Amniotic stem cell (primary cell): ENCODE measurements at regions not wholly inside any gene's neighbourhood (a gene's known extent, or its start where the extent isn't known, plus 50 kb on each side); places are given as distances from the start of the nearest gene placed in this dataset.

Source experiments
- DNase-seq: peaks from one replicate; lab custom pipeline; 2025; lab: John Stamatoyannopoulos, UW

DNA sequence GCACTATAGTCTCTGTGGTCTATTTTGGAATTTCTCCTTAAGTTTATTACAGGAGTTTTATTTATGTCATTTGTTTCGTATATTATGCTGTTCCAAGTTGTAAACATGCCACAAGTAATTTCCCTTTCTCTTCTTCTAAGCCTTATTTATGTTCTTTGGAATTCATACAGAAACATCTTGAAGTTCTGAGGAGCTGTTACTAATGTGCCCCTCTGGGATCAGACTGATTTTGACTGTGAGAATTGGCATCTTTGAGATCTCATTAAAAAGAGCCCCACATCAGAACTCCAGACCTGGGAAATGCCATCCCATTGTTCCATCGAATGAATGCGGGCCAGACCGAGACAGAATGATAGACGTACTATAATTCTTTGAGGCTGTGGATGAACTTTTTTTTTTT lies 138.8 kb upstream of the CD180 start:
- no peak for DNase-seq

GRCh38 chr5:67334373-67334772 lies 137.8 kb upstream of the CD180 start:
- no peak for DNase-seq

DNA sequence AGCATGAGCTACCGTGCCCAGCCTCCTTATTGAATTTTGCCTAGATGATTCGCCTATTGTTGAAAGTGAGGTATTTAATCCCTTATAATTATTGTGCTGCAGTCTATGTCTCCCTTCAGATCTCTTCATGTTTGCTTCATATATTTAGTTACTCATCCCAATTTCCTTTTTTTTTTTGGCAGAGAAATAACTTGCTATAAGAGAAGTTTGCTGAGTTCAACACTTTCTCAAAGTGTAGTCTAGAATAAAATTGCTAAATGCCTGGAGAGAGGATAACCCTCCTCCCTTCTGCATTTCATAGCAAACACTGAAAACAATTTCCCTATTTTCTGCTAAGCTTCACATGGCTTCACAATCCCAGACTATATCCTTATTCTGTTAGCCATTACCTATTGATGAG lies 136.6 kb upstream of the CD180 start:
- no peak for DNase-seq

DNA sequence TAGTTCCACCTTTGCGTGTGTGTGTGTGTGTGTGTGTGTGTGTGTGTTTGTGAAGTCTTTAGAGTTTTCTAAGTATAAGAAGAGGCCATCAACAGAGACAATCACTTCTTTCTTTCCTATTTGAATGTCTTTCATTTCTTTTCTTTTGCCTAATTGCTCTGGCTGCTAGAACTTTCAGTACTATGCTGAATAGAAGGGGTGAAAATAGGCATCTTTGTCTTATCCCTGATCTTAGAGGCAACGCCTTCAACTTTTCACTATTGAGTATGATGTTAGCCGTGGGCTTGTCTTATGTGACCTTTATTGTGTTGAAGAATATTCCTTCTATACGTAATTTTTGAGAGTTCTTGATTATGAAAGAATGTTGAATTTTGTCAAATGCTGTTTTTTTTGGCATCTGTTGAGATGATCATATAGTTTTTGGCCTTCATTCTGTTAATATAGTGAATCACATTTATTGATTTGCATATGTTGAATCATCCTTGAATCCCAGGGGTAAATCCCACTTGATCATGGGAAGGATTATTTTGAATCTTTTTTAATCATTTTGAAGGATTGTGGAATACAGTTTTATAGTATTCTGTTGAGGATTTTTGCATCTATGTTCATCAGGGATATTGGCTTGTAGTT lies 134.8 kb upstream of the CD180 start:
- no peak for DNase-seq

GRCh38 chr5:67319935-67320725 lies 123.5 kb upstream of the CD180 start:
- no peak for DNase-seq

DNA sequence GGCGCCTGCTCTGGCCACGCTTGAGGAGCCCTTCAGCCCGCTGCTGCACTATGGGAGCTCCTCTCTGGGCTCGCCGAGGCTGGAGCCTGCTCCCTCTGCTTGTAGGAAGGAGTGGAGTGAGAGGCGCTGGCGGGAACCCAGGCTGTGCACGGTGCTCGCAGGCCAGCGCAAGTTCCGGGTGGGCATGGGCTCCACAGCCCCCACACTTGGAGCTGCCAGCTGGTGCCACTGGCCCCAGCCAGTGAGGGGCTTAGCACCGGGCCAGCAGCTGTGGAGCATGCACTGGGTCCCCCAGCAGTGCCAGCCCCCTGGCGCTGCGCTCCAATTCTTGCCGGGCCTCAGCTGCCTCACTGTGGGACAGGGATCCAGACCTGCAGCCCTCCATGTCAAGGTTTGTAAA lies 122.1 kb upstream of the CD180 start:
- no peak for DNase-seq

- no peak for DNase-seq
Observed at GRCh38 chr5:67317603-67318002, 121.0 kb upstream of the CD180 start.

DNA sequence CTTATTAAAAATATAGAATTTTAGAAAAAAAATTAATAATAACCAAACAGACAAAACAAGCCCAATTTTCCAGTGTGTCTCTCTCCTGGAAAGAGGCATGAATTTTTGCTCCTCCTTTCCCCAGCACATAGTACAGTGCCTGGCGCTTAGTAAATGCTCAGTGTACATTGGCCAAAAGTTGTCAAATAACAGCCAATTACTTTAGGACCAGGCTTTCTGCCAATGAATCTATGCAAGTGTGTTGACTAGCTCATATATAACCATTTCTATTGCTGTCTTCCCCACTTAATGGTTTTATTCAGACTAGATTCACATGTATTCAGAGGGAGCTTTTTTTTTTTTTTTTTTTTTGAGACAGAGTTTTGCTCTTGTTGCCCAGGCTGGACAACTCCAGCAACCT lies 120.1 kb upstream of the CD180 start:
- DNase-seq, result no peak

DNA sequence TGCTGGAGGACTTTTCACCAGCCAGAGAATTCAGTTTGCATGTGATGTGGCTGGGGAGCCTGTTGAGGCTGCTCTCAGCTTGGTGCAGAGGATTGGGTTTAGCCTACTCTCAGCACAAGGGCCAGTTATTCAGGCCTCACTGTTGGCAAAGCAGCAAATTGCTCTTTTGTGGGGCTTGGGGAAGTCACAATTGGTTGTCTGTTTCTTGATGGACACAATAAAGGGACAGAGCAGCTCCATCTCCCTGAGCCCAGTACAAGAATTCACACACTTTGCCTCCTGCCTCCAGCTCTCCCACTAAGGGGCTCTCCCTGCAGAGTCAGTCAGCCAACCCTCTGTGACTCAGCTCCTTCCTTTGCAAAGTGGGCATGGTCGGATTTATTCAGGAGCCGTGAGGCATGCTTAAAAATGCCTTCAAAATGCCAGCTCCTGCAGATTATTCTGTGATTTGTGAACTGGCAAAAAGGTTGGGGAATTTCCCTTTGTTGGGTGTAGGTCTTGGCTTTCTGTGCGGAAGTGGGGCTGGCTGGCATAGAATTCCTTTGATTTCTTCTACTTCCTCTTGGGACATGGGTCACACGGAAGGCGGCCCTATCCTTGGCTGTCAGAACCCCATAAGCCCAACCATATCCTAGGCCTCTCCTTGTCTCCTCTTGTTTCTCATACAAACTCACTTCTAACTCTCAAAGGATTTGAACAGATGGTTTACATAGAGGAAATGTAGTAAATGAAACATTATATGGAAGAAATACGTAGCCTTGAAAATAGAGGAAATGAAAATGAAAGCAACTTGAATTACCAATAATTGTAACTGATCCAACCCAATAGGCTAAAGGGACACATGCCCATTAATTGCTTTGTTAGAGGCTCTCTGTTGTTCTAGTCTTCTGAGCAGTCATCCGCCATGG lies 118.7 kb upstream of the CD180 start:
- DNase-seq, result peak; percentile 48

DNA sequence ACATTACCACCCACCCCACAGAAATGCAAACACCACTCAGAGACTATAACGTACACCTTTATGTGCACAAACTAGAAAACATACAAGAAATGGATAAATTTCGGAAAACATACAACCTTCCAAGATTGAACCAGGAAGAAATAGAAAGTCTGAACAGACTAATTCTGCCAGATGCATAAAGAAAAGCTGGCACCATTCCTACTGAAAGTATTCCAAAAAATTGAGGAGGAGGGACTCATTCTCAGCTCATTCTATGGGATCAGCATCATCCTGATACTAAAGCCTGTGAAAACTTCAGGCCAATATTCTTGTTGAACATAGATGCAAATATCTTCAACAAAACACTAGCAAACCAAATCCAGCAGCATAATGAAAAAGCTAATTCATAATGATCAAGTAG lies 115.1 kb upstream of the CD180 start:
- no peak for DNase-seq

DNA sequence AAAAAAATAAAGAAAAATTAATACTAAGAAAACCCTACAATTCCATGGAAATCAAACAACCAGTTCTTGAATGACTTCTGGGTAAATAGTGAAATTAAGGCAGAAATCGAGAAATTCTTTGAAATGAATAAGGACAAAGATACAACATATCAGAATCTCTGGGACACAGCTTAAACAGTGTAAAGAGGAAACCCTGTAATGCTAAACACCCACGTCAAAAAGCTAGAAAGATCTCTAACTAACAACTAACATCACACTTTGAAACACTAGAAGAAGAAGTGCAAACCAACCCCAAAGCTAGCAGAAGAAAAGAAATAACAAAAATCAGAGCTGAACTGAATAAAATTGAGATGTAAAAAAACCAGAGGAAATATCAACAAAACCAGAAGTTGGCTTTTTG lies 114.6 kb upstream of the CD180 start:
- no peak for DNase-seq

DNA sequence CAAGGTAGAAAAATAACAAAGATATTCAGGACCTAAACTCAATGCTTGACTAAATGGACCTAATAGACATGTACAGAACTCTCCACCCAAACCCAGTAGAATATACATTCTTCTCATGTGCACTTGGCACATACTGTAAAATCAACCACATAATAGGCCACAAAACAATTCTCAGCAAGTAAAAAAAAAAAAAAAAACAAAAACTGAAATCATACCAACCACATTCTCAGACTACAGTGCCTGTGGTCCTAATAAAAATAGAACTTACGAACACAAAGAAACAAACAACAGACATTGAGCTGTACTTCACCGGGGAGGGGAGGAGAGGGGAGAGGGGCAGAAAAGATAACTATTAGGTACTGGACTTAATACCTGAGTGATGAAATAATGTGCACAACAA lies 114.1 kb upstream of the CD180 start:
- DNase-seq, result no peak

DNA sequence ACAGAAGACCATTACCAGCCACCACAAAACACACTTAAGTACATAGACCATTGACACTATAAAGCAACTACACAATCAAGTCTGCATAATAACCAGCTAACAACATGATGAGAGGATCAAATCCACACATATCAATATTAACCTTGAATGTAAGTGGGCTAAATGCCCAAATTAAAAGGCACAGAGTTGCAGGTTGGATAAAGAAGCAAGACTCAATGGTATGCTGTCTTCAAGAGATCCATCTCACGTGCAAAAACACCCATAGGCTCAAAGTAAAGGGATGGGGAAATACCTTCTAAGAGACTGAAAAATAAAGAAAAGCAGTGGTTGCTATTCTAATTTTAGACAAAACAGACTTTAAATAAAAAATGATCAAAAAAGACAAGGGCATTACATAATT lies 113.6 kb upstream of the CD180 start:
- no peak for DNase-seq

GRCh38 chr5:67308988-67309688 lies 112.5 kb upstream of the CD180 start:
- DNase-seq, result no peak

- no peak for DNase-seq
Observed at GRCh38 chr5:67306965-67307607, 110.5 kb upstream of the CD180 start.

DNA sequence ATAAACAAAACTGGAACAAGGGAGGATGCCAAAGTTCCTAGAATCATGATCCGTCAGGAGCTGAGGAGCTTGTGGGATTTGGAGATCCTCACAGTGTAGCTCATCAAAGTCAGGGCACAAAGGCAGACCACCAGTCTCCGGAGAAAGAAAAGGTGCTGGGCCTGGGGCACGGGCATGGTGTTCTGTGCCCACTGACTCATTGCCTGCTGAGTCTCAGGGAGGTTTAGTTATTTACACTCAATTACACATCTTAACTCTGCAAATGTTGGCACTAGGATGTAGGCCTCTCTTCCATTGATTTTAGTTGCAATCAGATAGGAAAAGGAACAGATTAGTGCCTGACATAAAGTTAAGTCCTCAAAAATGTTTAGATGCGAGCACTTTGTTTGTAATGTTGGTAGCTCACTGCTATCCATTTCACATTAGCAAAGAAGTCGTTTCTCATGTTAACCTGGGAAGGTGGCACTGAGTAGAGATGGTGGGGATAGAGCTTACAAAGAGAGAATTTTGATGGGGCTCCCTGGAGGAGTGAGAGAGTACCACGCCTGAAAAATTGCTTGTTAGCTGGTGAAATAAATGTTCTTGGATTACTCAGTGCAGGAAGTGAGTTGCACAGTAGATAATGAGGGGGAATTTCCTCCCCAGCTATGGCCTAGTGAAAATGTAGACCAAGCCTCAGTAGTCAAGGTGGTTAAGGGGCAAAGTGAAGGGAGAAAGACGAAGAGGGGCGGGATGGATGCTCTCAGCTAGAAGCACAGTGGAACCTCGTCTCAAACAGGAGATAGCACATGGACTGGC lies 109.5 kb upstream of the CD180 start:
- DNase-seq, result no peak

DNA sequence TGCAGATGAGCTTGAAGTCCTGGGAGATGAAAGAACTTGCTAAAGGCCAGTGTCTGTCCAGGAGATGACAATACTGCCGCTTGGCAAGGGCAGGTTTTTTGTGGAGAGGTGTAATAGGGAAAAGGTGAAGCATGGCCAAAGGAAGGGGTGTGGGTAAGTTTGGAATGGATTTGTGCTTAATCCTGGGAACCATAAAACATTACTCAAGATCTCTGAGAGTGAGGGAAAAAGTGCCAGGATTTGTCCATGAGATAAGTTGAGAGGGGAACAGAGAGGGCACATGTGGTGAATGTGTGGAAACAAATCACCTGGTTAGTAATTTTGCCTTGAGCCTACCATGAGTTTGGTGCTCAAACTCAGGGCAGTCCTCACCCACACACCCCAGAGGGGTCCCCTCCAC lies 108.8 kb upstream of the CD180 start:
- no peak for DNase-seq

DNA sequence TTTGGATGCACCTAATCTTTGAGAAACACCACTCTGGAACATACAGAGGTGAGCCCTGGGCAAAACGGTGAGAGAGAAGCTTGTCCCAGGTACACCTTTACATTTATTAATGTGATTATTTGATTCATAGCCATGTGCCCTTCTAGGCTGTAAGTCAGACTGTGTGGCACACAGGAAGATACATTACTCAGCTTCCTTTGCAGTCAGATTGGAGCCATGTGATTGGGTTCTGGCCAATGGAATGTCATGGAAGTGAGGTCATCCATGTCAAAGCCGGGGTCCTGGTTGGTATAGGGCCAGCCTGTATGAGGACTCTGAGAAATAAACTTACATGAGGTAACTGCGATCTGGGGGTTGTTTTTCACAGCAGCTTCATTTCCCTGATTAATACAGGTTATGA lies 106.8 kb upstream of the CD180 start:
- no peak for DNase-seq

- peak; percentile 37 for DNase-seq
Observed at GRCh38 chr5:67301285-67301903, 104.8 kb upstream of the CD180 start.

DNA sequence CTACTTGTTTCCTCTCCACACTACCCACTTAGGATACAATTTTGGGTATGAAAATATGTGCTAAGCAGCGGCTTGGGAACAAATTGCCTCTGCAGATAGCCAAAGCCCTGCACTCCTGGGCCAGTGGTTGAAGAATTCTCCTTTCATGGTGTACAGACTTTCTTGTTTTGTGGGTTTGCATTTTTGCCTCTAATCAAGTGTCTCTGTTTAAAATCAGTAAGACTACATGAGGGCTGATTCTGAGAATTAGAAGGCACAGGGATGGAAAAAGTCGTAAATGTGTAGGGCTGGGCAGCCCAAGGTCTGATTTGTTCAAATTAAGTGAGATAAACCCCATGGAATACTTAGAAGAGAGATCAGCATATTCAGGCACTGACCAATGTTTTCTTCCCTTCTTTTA lies 103.7 kb upstream of the CD180 start:
- no peak for DNase-seq
